ENCODE measurements at regions not wholly inside any gene's neighbourhood (a gene's known extent, or its start where the extent isn't known, plus 50 kb on each side); places are given as distances from the start of the nearest gene placed in this dataset.
"Not testable (repeated sequence)": the region's sequence is repeated elsewhere in the genome, so short reads cannot be mapped to it uniquely, and the experiment has no call there.

- intact Hi-C loops (cut with micrococcal nuclease; ENCODE audit: unreplicated experiment); POLR2A ChIA-PET; BruUV-seq (replicated peaks); H3K36me3 ChIP-seq (ENCODE audit: control insufficient read depth in 2 of 2, insufficient read depth in 2 of 2, low read length in 1 of 2); H3K4me1 ChIP-seq (ENCODE audit: control insufficient read depth, insufficient read depth, low read length); H2AFZ ChIP-seq (ENCODE audit: control insufficient read depth, low read depth, low read length); in situ Hi-C loops (cut with MboI); H3K79me2 ChIP-seq (ENCODE audit: control insufficient read depth, insufficient read depth, low read length); H3K27me3 ChIP-seq (replicated peaks in 1 of 2; ENCODE audit: control insufficient read depth in 2 of 2, insufficient read depth in 2 of 2, low read length in 1 of 2); CTCF ChIA-PET; H3K27ac ChIP-seq (ENCODE audit: control insufficient read depth, insufficient read depth); SMC1A ChIA-PET (ENCODE audit: uncharacterized antibody, unreplicated experiment); H3K9me3 ChIP-seq (replicated peaks; ENCODE audit: control insufficient read depth, insufficient read depth, low read length); H4K20me1 ChIP-seq (ENCODE audit: control insufficient read depth, insufficient read depth); RAD21 ChIA-PET (ENCODE audit: unreplicated experiment); H3K9ac ChIP-seq (ENCODE audit: control insufficient read depth, insufficient read depth, low read length); H3K4me2 ChIP-seq (ENCODE audit: control insufficient read depth, insufficient read depth); H3K4me3 ChIP-seq: not testable (repeated sequence)
- TF ChIP-seq RUNX3 (IDR thresholded peaks at IDR 0.05; ENCODE audit: low read length) (peak; percentile 30; the same call in 1 of the 2 replicates), JUNB (IDR thresholded peaks at IDR 0.05) (0 out of 2 replicates have a peak, but pooled peaks have one; percentile 28)
- peak; percentile 87 for ATAC-seq
- FAIRE-seq, result peak; percentile 88
- peak; percentile 24 for DNase-seq (ENCODE audit: low read depth, low spot score)
- WGBS (ENCODE audit: insufficient coverage, insufficient replicate concordance, low lambda C conversion rate, missing lambda C conversion rate), result 7% methylated on average over 3 of the region's 8 CpGs
These were observed 322.2 kb upstream of the CHRNA7 start for GRCh38 chr15:31707944-31708702.

- BruUV-seq (replicated peaks); H3K9ac ChIP-seq (ENCODE audit: control insufficient read depth, insufficient read depth, low read length); H3K79me2 ChIP-seq (ENCODE audit: control insufficient read depth, insufficient read depth, low read length); H4K20me1 ChIP-seq (ENCODE audit: control insufficient read depth, insufficient read depth); SMC1A ChIA-PET (ENCODE audit: uncharacterized antibody, unreplicated experiment); POLR2A ChIA-PET; H3K4me1 ChIP-seq (ENCODE audit: control insufficient read depth, insufficient read depth, low read length); intact Hi-C loops (cut with micrococcal nuclease; ENCODE audit: unreplicated experiment); RAD21 ChIA-PET (ENCODE audit: unreplicated experiment); in situ Hi-C loops (cut with MboI); H2AFZ ChIP-seq (ENCODE audit: control insufficient read depth, low read depth, low read length); H3K4me3 ChIP-seq; H3K36me3 ChIP-seq (ENCODE audit: control insufficient read depth in 2 of 2, insufficient read depth in 2 of 2, low read length in 1 of 2); CTCF ChIA-PET; H3K27me3 ChIP-seq (replicated peaks in 1 of 2; ENCODE audit: control insufficient read depth in 2 of 2, insufficient read depth in 2 of 2, low read length in 1 of 2); H3K9me3 ChIP-seq (replicated peaks; ENCODE audit: control insufficient read depth, insufficient read depth, low read length): not testable (repeated sequence)
- Histone ChIP-seq H3K4me2 (ENCODE audit: control insufficient read depth, insufficient read depth) (0 out of 2 replicates have a peak overlapping the region, but pooled peaks have one; percentile 11), H3K27ac (ENCODE audit: control insufficient read depth, insufficient read depth) (0 out of 2 replicates have a peak overlapping the region, but pooled peaks have one; percentile 27)
- ATAC-seq, result peak; percentile 93
- peak; percentile 7 for DNase-seq (ENCODE audit: low read depth, low spot score)
- peak; percentile 44 for FAIRE-seq
- 10% methylated on average over 3 of the region's 9 CpGs for WGBS (ENCODE audit: insufficient coverage, insufficient replicate concordance, low lambda C conversion rate, missing lambda C conversion rate)
- TF ChIP-seq JUNB (IDR thresholded peaks at IDR 0.05), result peak; percentile 4; the same call in 1 of the 2 replicates
These were observed 321.5 kb upstream of the CHRNA7 start for GRCh38 chr15:31708703-31709327.

GRCh38 chr15:31709479-31709878 lies 320.8 kb upstream of the CHRNA7 start:
- SMC1A ChIA-PET (ENCODE audit: uncharacterized antibody, unreplicated experiment); H3K27ac ChIP-seq (ENCODE audit: control insufficient read depth, insufficient read depth); FAIRE-seq; H3K27me3 ChIP-seq (replicated peaks in 1 of 2; ENCODE audit: control insufficient read depth in 2 of 2, insufficient read depth in 2 of 2, low read length in 1 of 2); H3K9me3 ChIP-seq (replicated peaks; ENCODE audit: control insufficient read depth, insufficient read depth, low read length); H2AFZ ChIP-seq (ENCODE audit: control insufficient read depth, low read depth, low read length); ATAC-seq; RAD21 ChIA-PET (ENCODE audit: unreplicated experiment); H4K20me1 ChIP-seq (ENCODE audit: control insufficient read depth, insufficient read depth); H3K36me3 ChIP-seq (ENCODE audit: control insufficient read depth in 2 of 2, insufficient read depth in 2 of 2, low read length in 1 of 2); in situ Hi-C loops (cut with MboI); DNase-seq (ENCODE audit: low read depth, low spot score); CTCF ChIA-PET; H3K4me2 ChIP-seq (ENCODE audit: control insufficient read depth, insufficient read depth); H3K9ac ChIP-seq (ENCODE audit: control insufficient read depth, insufficient read depth, low read length); H3K4me3 ChIP-seq; BruUV-seq (replicated peaks); POLR2A ChIA-PET; H3K79me2 ChIP-seq (ENCODE audit: control insufficient read depth, insufficient read depth, low read length); intact Hi-C loops (cut with micrococcal nuclease; ENCODE audit: unreplicated experiment); H3K4me1 ChIP-seq (ENCODE audit: control insufficient read depth, insufficient read depth, low read length): not testable (repeated sequence)
- 20% methylated on average over 1 of the region's 3 CpGs for WGBS (ENCODE audit: insufficient coverage, insufficient replicate concordance, low lambda C conversion rate, missing lambda C conversion rate)

GRCh38 chr15:31710806-31711205 lies 319.5 kb upstream of the CHRNA7 start:
- H3K4me1 ChIP-seq (ENCODE audit: control insufficient read depth, insufficient read depth, low read length); H3K4me2 ChIP-seq (ENCODE audit: control insufficient read depth, insufficient read depth); DNase-seq (ENCODE audit: low read depth, low spot score); H3K36me3 ChIP-seq (ENCODE audit: control insufficient read depth in 2 of 2, insufficient read depth in 2 of 2, low read length in 1 of 2); H3K9me3 ChIP-seq (replicated peaks; ENCODE audit: control insufficient read depth, insufficient read depth, low read length); in situ Hi-C loops (cut with MboI); H4K20me1 ChIP-seq (ENCODE audit: control insufficient read depth, insufficient read depth); H3K4me3 ChIP-seq; POLR2A ChIA-PET; H3K79me2 ChIP-seq (ENCODE audit: control insufficient read depth, insufficient read depth, low read length); H3K27me3 ChIP-seq (replicated peaks in 1 of 2; ENCODE audit: control insufficient read depth in 2 of 2, insufficient read depth in 2 of 2, low read length in 1 of 2); BruUV-seq (replicated peaks); ATAC-seq; intact Hi-C loops (cut with micrococcal nuclease; ENCODE audit: unreplicated experiment); CTCF ChIA-PET; H3K9ac ChIP-seq (ENCODE audit: control insufficient read depth, insufficient read depth, low read length); H3K27ac ChIP-seq (ENCODE audit: control insufficient read depth, insufficient read depth); SMC1A ChIA-PET (ENCODE audit: uncharacterized antibody, unreplicated experiment); H2AFZ ChIP-seq (ENCODE audit: control insufficient read depth, low read depth, low read length); RAD21 ChIA-PET (ENCODE audit: unreplicated experiment): not testable (repeated sequence)
- peak; percentile 18 for FAIRE-seq
- WGBS (ENCODE audit: insufficient coverage, insufficient replicate concordance, low lambda C conversion rate, missing lambda C conversion rate), result 82% methylated on average over 4 of the region's 4 CpGs

Measured in GM12878 (cell line).